Nephron progenitor cell (in vitro differentiated cells): ENCODE measurements at regions not wholly inside any gene's neighbourhood (a gene's known extent, or its start where the extent isn't known, plus 50 kb on each side); places are given as distances from the start of the nearest gene placed in this dataset.
"Not testable (repeated sequence)": the region's sequence is repeated elsewhere in the genome, so short reads cannot be mapped to it uniquely, and the experiment has no call there.

Experiments
- DNase-seq: peaks from one replicate; pipeline ENCODE4 v3.0.0; 2021
- H3K27ac Mint-ChIP-seq: 2 replicates; pipeline ENCODE4 v1.8.0; 2021; ENCODE audit warnings: mild to moderate bottlenecking, moderate library complexity, mixed read lengths
- H3K27me3 Mint-ChIP-seq: 2 replicates; pipeline ENCODE4 v1.8.0; 2021; ENCODE audit warnings: mild to moderate bottlenecking, low read depth, mixed read lengths; ENCODE audit not compliant: poor library complexity
- H3K36me3 Mint-ChIP-seq: 2 replicates; pipeline ENCODE4 v1.8.0; 2021; ENCODE audit warnings: low read depth, mixed read lengths
- H3K4me1 Mint-ChIP-seq: 2 replicates; pipeline ENCODE4 v1.8.0; 2021; ENCODE audit warnings: mixed read lengths
- H3K4me3 Mint-ChIP-seq: 2 replicates; pipeline ENCODE4 v1.8.0; 2021; ENCODE audit warnings: mild to moderate bottlenecking, moderate library complexity, mixed read lengths
- H3K9me3 Mint-ChIP-seq: 2 replicates; pipeline ENCODE4 v1.8.0; 2021; ENCODE audit warnings: mild to moderate bottlenecking, moderate library complexity, mixed read lengths
- CTCF ChIP-seq: fragments of 200-600 bp; sonication (generic); IDR thresholded peaks from 2 replicates; pipeline ENCODE4 v1.5.0; 2021; ENCODE audit warnings: antibody characterized with exemption

DNA sequence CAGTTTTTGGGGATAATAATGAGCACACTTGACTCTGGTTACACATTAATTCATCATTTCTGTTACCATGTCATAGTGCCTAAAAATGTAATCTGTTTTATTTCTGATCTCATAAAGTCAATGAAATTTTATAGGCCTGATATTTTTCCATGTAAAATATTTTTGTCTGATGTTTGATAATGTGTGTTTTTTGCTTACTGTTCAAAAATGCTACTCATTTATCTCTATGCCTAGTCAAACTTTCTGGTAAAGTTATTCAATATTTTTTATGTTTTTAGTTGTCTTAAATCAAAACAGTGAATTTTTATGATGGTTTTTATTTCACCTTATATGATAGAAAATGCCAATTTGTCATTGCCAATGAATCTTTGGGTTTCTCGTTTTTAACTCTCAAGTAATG lies 147.0 kb downstream of the AHSP start:
- Mint-ChIP-seq H3K27ac (no peak overlapping the region), H3K36me3 (no peaks in the 10 kb centered on the region), H3K9me3 (peaks cover 59% of the 10 kb centered on the region), H3K4me3 (no peak overlapping the region), H3K27me3 (peaks cover 3% of the 10 kb centered on the region), H3K4me1 (no peaks in the 10 kb centered on the region)
- TF ChIP-seq CTCF = no peak
- no peak for DNase-seq

DNA sequence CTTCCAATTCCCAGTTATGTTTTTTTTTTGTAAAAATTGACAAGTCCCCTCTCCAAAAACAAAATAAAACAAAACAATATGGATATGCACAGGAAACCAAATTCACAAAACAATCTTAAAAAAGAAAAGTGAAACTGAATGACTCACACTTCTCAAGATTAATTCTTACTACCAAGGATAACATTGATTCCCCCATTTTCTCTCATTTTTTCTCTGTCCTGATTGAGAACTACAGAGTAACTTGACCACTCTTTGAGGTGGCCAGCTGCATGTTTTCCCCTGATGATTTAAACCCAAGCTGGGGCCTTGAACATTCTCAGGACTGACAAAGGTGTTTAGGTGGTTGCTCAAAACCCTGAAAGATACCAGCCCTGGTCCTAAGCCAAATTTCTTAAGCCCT lies 149.0 kb downstream of the AHSP start:
- Mint-ChIP-seq H3K9me3 (peaks cover 60% of the 10 kb centered on the region), H3K27ac (no peak overlapping the region), H3K27me3 (peaks cover 8% of the 10 kb centered on the region), H3K4me1 (no peaks in the 10 kb centered on the region), H3K4me3 (no peak overlapping the region), H3K36me3 (no peaks in the 10 kb centered on the region)
- no peak for DNase-seq
- TF ChIP-seq CTCF = no peak

GRCh38 chr16:31678649-31679325 lies 151.1 kb downstream of the AHSP start:
- no peak for DNase-seq
- peaks cover 60% of the 10 kb centered on the region for H3K9me3 Mint-ChIP-seq
- peaks cover 8% of the 10 kb centered on the region for H3K27me3 Mint-ChIP-seq
- no peaks in the 10 kb centered on the region for H3K4me1 Mint-ChIP-seq
- H3K4me3 Mint-ChIP-seq = no peak overlapping the region
- no peak overlapping the region for H3K27ac Mint-ChIP-seq
- H3K36me3 Mint-ChIP-seq = no peaks in the 10 kb centered on the region
- no peak for TF ChIP-seq CTCF

- not testable (repeated sequence) for H3K4me1 Mint-ChIP-seq, H3K27ac Mint-ChIP-seq
Measured at GRCh38 chr16:31689331-31689730, 161.6 kb downstream of the AHSP start.

DNA sequence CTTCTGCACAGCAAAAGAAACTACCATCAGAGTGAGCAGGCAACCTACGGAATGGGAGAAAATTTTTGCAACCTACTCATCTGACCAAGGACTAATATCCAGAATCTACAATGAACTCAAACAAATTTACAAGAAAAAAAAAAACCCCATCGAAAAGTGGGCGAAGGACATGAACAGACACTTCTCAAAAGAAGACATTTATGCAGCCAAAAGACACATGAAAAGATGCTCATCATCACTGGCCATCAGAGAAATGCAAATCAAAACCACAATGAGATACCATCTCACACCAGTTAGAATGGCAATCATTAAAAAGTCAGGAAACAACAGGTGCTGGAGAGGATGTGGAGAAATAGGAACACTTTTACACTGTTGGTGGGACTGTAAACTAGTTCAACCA lies 164.6 kb downstream of the AHSP start:
- Mint-ChIP-seq H3K9me3 (peaks cover 26% of the 10 kb centered on the region), H3K27me3 (peaks cover 17% of the 10 kb centered on the region)
- H3K4me3 Mint-ChIP-seq, H3K4me1 Mint-ChIP-seq, H3K27ac Mint-ChIP-seq, DNase-seq, H3K36me3 Mint-ChIP-seq: not testable (repeated sequence)

More at GRCh38 chr16:31689331-31689730, 161.6 kb downstream of the AHSP start:
- H3K9me3 Mint-ChIP-seq = peaks cover 52% of the 10 kb centered on the region
- H3K27me3 Mint-ChIP-seq = peaks cover 10% of the 10 kb centered on the region
- not testable (repeated sequence) for H3K36me3 Mint-ChIP-seq, H3K4me3 Mint-ChIP-seq, DNase-seq

DNA sequence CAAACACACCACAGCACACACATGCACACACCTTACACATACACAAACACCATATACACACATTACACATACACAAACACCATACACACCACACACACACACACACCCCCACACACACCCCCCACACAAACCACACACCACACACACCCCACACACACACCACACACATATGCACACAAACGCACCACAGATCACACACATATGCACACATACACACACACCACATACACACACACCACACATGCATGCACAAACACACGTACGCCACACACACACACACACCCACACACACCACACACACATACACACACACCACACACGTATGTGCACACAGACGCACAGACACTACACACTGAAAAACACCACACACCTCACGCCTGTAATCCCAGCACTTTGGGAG lies 166.0 kb downstream of the AHSP start:
- no peaks in the 10 kb centered on the region for H3K36me3 Mint-ChIP-seq
- TF ChIP-seq CTCF = no peak
- no peak overlapping the region for H3K27ac Mint-ChIP-seq
- peaks cover 24% of the 10 kb centered on the region for H3K27me3 Mint-ChIP-seq
- peaks cover 19% of the 10 kb centered on the region for H3K9me3 Mint-ChIP-seq
- no peak overlapping the region for H3K4me3 Mint-ChIP-seq
- H3K4me1 Mint-ChIP-seq = no peaks in the 10 kb centered on the region
- no peak for DNase-seq

GRCh38 chr16:31694461-31694860 lies 166.8 kb downstream of the AHSP start:
- no peak for TF ChIP-seq CTCF
- no peaks in the 10 kb centered on the region for H3K4me1 Mint-ChIP-seq
- H3K36me3 Mint-ChIP-seq = no peaks in the 10 kb centered on the region
- peaks cover 14% of the 10 kb centered on the region for H3K9me3 Mint-ChIP-seq
- no peak overlapping the region for H3K27ac Mint-ChIP-seq
- no peak overlapping the region for H3K4me3 Mint-ChIP-seq
- H3K27me3 Mint-ChIP-seq = peaks cover 26% of the 10 kb centered on the region
- DNase-seq = no peak
